ENCODE measurements at regions not wholly inside any gene's neighbourhood (a gene's known extent, or its start where the extent isn't known, plus 50 kb on each side); places are given as distances from the start of the nearest gene placed in this dataset.

DNA sequence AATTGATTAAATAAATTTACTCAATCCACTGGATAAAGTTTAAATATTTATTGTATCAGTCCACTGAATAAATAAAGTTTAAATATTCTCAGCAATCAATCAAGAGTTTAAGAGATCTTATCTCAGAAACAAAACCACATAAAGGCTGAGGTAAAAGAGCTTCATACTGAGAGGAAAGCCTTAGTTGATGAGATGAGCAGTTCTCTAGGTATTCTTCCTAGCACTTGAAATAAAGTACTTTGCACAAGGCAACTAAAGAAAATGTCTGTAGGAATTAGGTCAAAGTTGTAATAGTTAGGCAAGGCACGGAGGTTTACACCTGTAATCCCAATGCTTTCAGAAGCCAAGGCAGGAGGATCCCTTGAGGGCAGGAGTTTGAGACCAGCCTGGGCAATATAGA, 63.5 kb downstream of the UCHL1 start:
- Histone ChIP-seq H2AFZ (ENCODE audit: low read depth, low read length) (no peak overlapping the region), H3K4me1 (ENCODE audit: control insufficient read depth, extremely low read depth, insufficient read depth, low read length) (peaks cover 3% of the 10 kb centered on the region), H3K9me1 (replicated peaks; ENCODE audit: control insufficient read depth, extremely low read depth, insufficient read depth, low read length) (no peaks in the 10 kb centered on the region), H3K4me2 (ENCODE audit: insufficient read depth, low read length) (no peak overlapping the region), H3K4me3 (replicated peaks in 1 of 3; ENCODE audit: insufficient read depth in 1 of 3, low read depth in 1 of 3, low read length in 3 of 3) (no peak overlapping the region), H3K9ac (replicated peaks; ENCODE audit: extremely low read depth, insufficient read depth, low read length) (no peak overlapping the region), H3K27ac (ENCODE audit: insufficient read depth, low read depth, low read length) (no peak overlapping the region), H3K9me3 (replicated peaks; ENCODE audit: control insufficient read depth, insufficient read depth, low read length) (no peaks in the 10 kb centered on the region), H3K79me2 (ENCODE audit: control insufficient read depth, insufficient read depth, low read length) (no peaks in the 10 kb centered on the region), H4K20me1 (replicated peaks; ENCODE audit: control insufficient read depth, extremely low read depth, insufficient read depth, low read length) (no peaks in the 10 kb centered on the region), H3K36me3 (ENCODE audit: control insufficient read depth in 2 of 2, extremely low read depth in 1 of 2, insufficient read depth in 2 of 2, low read length in 2 of 2) (no peaks in the 10 kb centered on the region), H3K27me3 (ENCODE audit: control insufficient read depth in 2 of 2, insufficient read depth in 2 of 2, low read length in 2 of 2) (peaks cover 0 to 6% of the 10 kb centered on the region in 2 experiments)
- ChIA-PET CTCF (interaction anchor here (0.9 to 1.6 kb wide), 3 partner anchors 11 to 341 kb away, joined by 3 to 6 read pairs (median 3); no protein-coding TSS in a partner anchor), POLR2A (no interaction called here)
- FAIRE-seq (no peak), DNase-seq (ENCODE audit: low read depth, low spot score) (no peak)
- TF ChIP-seq, protein P1, sequence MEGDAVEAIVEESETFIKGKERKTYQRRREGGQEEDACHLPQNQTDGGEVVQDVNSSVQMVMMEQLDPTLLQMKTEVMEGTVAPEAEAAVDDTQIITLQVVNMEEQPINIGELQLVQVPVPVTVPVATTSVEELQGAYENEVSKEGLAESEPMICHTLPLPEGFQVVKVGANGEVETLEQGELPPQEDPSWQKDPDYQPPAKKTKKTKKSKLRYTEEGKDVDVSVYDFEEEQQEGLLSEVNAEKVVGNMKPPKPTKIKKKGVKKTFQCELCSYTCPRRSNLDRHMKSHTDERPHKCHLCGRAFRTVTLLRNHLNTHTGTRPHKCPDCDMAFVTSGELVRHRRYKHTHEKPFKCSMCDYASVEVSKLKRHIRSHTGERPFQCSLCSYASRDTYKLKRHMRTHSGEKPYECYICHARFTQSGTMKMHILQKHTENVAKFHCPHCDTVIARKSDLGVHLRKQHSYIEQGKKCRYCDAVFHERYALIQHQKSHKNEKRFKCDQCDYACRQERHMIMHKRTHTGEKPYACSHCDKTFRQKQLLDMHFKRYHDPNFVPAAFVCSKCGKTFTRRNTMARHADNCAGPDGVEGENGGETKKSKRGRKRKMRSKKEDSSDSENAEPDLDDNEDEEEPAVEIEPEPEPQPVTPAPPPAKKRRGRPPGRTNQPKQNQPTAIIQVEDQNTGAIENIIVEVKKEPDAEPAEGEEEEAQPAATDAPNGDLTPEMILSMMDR (IDR thresholded peaks at IDR 0.05; ENCODE audit: extremely low read depth in 1 of 2, insufficient read depth in 1 of 2, low read depth in 1 of 2, low read length in 2 of 2) = no peak
- TF ChIP-seq, protein P2, sequence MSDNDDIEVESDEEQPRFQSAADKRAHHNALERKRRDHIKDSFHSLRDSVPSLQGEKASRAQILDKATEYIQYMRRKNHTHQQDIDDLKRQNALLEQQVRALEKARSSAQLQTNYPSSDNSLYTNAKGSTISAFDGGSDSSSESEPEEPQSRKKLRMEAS (IDR thresholded peaks at IDR 0.05; ENCODE audit: insufficient read depth, insufficient read length) = no peak
- TF ChIP-seq GATA2 (IDR thresholded peaks at IDR 0.05; ENCODE audit: insufficient read depth, insufficient read length, low read depth, low read length) (no peak), POLR2A (IDR thresholded peaks at IDR 0.05; ENCODE audit: low read depth, low read length) (no peak)
- no TSS peak for BruUV-seq (replicated peaks)
- intact Hi-C loops (cut with micrococcal nuclease) (no loop called here), dilution Hi-C loops (cut with MboI; ENCODE audit: extremely low pct_ligation_motif_present, low sequenced_read_pairs) (no loop called here)

DNA sequence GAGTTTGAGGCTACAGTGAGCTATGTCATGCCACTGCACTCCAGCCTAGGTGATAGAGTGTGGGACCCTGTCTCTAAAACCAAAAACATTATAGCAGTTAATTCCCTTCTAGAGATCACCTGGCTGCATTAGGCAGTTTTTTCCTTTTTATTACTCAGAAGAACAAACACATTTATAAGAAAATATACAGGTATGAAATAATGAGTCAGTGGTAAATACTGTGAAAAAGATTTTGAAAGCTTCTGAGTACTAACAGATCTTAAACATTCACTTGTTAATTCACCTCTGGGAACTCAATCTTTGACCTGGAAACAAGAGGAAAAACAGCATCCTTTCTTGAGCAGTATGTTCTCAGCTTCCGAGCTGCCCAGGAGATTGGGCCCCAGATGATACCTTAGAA, 64.1 kb downstream of the UCHL1 start:
- FAIRE-seq = no peak
- no peak overlapping the region for H3K9ac ChIP-seq (replicated peaks; ENCODE audit: extremely low read depth, insufficient read depth, low read length)
- POLR2A ChIA-PET = no interaction called here
- H3K79me2 ChIP-seq (ENCODE audit: control insufficient read depth, insufficient read depth, low read length) = no peaks in the 10 kb centered on the region
- H3K27ac ChIP-seq (ENCODE audit: insufficient read depth, low read depth, low read length) = no peak overlapping the region
- CTCF ChIA-PET = interaction anchor here (1.6 kb wide), 1 partner anchor 36 kb away, joined by 3 read pairs; no protein-coding TSS in a partner anchor
- BruUV-seq (replicated peaks) = no TSS peak
- no peaks in the 10 kb centered on the region for H3K9me3 ChIP-seq (replicated peaks; ENCODE audit: control insufficient read depth, insufficient read depth, low read length)
- intact Hi-C loops (cut with micrococcal nuclease) (no loop called here), dilution Hi-C loops (cut with MboI; ENCODE audit: extremely low pct_ligation_motif_present, low sequenced_read_pairs) (no loop called here)
- no peak for DNase-seq (ENCODE audit: low read depth, low spot score)
- peaks cover 0 to 6% of the 10 kb centered on the region in 2 experiments for H3K27me3 ChIP-seq (ENCODE audit: control insufficient read depth in 2 of 2, insufficient read depth in 2 of 2, low read length in 2 of 2)
- no peak overlapping the region for H3K4me3 ChIP-seq (replicated peaks in 1 of 3; ENCODE audit: insufficient read depth in 1 of 3, low read depth in 1 of 3, low read length in 3 of 3)
- no peaks in the 10 kb centered on the region for H4K20me1 ChIP-seq (replicated peaks; ENCODE audit: control insufficient read depth, extremely low read depth, insufficient read depth, low read length)
- H3K4me1 ChIP-seq (ENCODE audit: control insufficient read depth, extremely low read depth, insufficient read depth, low read length) = peaks cover 3% of the 10 kb centered on the region
- no peaks in the 10 kb centered on the region for H3K36me3 ChIP-seq (ENCODE audit: control insufficient read depth in 2 of 2, extremely low read depth in 1 of 2, insufficient read depth in 2 of 2, low read length in 2 of 2)
- H3K4me2 ChIP-seq (ENCODE audit: insufficient read depth, low read length) = no peak overlapping the region
- H2AFZ ChIP-seq (ENCODE audit: low read depth, low read length) = no peak overlapping the region
- TF ChIP-seq, protein P2 (IDR thresholded peaks at IDR 0.05; ENCODE audit: insufficient read depth, insufficient read length) = no peak
- TF ChIP-seq JUN (IDR thresholded peaks at IDR 0.05; ENCODE audit: borderline replicate concordance, insufficient read depth, insufficient read length, low read depth) (no peak), POLR2AphosphoS5 (IDR thresholded peaks at IDR 0.05; ENCODE audit: insufficient read depth, low read depth, low read length) (no peak), MYC (IDR thresholded peaks at IDR 0.05; ENCODE audit: low read depth, low read length) (no peak), POLR2A (IDR thresholded peaks at IDR 0.05; ENCODE audit: low read depth, low read length) (no peak), EZH2 (IDR thresholded peaks at IDR 0.05; ENCODE audit: borderline replicate concordance, low read depth, low read length, severe bottlenecking) (no peak), GATA2 (IDR thresholded peaks at IDR 0.05; ENCODE audit: insufficient read depth, insufficient read length, low read depth, low read length) (no peak), FOS (IDR thresholded peaks at IDR 0.05; ENCODE audit: borderline replicate concordance, insufficient read depth, low read length) (no peak)
- TF ChIP-seq, protein P1 (IDR thresholded peaks at IDR 0.05; ENCODE audit: extremely low read depth in 1 of 2, insufficient read depth in 1 of 2, low read depth in 1 of 2, low read length in 2 of 2) = no peak
- H3K9me1 ChIP-seq (replicated peaks; ENCODE audit: control insufficient read depth, extremely low read depth, insufficient read depth, low read length) = no peaks in the 10 kb centered on the region

Measured in endothelial cell of umbilical vein (primary cell).